T-helper 1 cell (primary cell): ENCODE measurements at regions not wholly inside any gene's neighbourhood (a gene's known extent, or its start where the extent isn't known, plus 50 kb on each side); places are given as distances from the start of the nearest gene placed in this dataset.
"Not testable (repeated sequence)": the region's sequence is repeated elsewhere in the genome, so short reads cannot be mapped to it uniquely, and the experiment has no call there.

Experiments used
- DNase-seq, 5 donors: peaks; one replicate each; pipeline ENCODE4 v3.0.0-alpha.2; 2012 to 2020

GRCh38 chr12:28693565-28694219 lies 455.4 kb upstream of the FAR2 start:
- DNase-seq: no peak

- DNase-seq: no peak
Measured at GRCh38 chr12:28698553-28698952, 450.5 kb upstream of the FAR2 start.

- no peak for DNase-seq
Measured at GRCh38 chr12:28699029-28699428, 450.0 kb upstream of the FAR2 start.

DNA sequence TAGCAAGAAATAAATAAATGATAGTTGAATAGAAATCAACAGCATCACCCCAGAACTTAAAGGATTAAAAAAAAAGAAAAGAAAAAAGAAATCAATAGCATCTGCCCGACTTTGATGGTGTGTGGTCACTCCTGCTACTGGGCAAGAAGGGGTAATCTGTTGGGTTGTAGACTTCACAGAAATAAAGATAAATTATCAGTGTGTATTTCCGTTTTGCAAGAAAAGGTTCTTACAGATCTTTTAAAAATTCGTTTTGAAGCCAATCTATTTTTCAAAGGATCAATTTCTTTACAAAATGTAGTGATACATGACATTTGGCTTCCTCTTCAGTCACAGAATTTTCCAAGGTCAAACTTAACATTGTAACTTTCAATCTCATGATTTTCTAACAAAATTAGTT lies 448.9 kb upstream of the FAR2 start:
- DNase-seq: no peak

- no peak for DNase-seq
Measured at GRCh38 chr12:28704477-28705169, 444.5 kb upstream of the FAR2 start.

DNA sequence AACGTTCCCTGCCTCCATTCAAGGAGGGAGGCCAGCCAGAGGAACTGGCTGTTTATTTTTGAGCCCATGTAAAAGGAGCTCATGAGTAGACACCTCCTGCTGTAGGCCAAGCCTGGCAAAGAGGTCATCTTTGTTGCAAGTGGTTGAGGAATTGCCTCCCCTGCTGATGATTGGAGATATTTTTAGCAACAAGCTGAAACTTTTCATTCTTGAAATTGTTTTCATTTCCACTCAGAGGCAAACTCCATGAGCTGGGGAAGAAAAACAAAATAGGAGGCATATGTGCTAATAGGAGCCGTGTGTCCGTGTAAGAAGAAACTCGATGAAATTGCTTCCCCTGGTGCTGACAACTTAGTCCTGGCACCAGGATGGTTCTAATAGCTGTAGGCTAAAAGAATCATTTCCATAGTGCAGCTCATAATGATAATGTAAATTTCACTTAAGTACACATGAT lies 440.1 kb upstream of the FAR2 start:
- DNase-seq: no peak

- DNase-seq: no peak
Measured at GRCh38 chr12:28709986-28710685, 438.9 kb upstream of the FAR2 start.

DNA sequence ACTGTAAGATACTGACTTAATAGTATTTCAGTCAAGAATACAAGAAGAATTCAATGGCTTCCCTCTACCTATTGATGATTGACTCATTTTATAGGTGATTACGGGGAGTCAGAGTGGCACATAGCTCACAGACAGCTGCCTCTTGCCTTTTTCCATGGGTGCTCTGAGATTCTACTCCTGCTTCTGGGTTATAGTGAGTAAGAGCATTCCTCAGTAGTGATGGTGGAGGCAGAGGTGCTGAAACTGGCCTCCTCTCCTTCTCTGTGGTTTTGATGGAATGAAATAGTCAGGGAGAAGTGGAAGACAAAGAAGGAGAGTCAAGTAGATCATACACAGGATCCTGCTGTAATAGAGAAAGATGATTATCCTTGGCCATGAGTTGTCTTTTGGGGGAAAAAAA lies 438.2 kb upstream of the FAR2 start:
- DNase-seq: no peak

DNA sequence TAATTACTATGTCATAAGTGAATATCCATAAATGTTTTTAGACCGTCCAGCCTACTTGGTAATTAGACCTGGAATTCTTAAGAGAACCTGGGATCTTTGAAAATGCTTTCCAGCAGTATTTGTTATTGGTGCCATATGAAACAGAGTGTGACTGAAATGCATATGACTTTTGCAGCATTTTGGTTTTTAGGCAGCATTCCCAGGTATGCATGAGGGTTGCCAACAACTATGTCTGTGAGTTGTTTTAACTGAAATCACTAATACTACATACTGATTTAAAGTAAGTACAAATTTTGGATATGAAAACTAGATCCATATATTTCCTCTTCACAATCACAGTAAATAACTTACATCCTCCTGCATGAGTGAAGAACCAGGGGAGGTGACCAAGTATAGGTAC lies 437.7 kb upstream of the FAR2 start:
- DNase-seq: no peak

GRCh38 chr12:28742791-28743190 lies 406.3 kb upstream of the FAR2 start:
- no peak for DNase-seq

GRCh38 chr12:28746734-28747325 lies 402.2 kb upstream of the FAR2 start:
- no peak for DNase-seq

- no peak for DNase-seq
Measured at GRCh38 chr12:28750946-28751685, 398.0 kb upstream of the FAR2 start.

DNA sequence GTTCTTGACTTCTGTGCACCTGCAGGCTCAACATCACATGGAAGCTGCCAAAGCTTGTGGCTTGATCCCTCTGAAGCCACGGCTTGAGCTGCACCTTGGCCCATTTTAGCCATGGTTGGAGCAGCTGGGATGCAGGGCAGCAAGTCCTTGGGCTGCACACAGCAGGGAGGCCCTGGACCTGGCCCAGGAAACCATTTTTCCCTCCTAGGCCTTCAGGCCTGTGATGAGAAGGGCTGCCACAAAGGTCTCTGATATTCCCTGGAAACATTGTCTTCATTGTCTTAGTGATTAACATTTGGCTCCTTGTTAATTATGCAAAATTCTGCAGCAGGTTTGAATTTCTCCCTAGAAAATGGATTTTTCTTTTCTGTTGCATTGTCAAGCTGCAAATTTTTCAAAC lies 394.1 kb upstream of the FAR2 start:
- DNase-seq: no peak

GRCh38 chr12:28759333-28759732 lies 389.7 kb upstream of the FAR2 start:
- DNase-seq: no peak

DNA sequence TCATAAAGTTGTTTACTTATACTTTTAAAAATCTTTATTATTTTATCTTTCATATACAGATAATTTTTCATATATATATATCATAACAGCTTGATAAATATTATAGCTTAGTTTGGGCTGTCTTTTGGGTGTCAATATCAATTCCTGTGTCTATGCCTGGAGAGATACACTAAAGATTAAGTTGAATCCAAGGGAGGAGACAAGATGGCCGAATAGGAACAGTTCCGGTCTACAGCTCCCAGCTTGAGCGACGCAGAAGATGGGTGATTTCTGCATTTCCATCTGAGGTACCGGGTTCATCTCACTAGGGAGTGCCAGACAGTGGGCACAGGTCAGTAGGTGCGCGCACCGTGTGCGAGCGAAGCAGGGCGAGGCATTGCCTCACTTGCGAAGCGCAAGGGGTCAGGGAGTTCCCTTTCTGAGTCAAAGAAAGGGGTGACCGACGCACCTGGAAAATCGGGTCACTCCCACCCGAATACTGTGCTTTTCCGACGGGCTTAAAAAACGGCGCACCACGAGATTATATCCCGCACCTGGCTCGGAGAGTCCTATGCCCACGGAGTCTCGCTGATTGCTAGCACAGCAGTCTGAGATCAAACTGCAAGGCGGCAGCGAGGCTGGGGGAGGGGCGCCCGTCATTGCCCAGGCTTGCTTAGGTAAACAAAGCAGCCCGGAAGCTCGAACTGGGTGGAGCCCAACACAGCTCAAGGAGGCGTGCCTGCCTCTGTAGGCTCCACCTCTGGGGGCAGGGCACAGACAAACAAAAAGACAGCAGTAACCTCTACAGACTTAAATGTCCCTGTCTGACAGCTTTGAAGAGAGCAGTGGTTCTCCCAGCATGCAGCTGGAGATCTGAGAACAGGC lies 388.8 kb upstream of the FAR2 start:
- DNase-seq: not testable (repeated sequence)

GRCh38 chr12:28761897-28762296 lies 387.2 kb upstream of the FAR2 start:
- not testable (repeated sequence) for DNase-seq

DNA sequence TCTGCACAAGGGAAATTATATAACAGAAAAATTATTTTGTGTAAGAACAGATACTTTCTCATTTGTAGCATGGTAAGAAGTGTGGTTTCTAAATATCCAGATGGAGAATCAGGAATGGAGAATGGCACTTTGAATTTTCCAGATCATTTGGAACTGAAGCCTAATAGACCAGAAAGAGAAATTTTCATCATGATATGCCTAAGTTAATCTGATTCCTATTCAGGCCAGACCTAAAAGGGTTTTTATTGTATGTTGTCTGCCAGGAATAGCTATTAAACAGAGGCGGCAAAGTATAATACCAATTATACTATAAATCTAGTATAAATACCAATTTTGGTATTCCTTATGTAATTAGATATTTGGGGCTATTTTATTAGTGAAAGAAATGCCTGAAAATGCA lies 382.7 kb upstream of the FAR2 start:
- DNase-seq: no peak

DNA sequence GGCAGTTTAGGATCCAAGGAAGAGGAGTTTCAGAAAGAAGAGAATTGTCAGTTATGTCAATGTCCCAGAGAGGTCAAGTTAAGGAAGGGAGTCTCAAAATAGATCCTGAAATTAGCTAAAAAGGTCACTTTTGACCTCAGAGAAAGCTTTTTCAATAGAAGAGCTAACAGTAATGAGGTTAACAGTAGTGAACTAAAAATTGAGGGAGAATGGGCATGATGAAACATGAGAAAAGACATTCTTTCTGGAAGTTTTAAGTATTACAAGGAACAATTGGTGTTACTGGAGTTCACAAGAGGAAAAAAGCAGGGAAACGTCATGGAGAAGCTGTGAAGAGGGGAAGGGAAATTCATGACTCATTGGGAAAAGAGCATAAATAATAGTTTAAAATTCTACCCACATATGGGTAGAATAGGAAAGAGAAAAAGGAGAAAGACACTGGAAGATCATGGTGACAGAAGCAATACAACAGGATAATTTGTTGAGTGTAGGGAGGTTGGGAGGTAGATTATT lies 381.2 kb upstream of the FAR2 start:
- no peak for DNase-seq

GRCh38 chr12:28770322-28770721 lies 378.8 kb upstream of the FAR2 start:
- no peak for DNase-seq

- no peak for DNase-seq
Measured at GRCh38 chr12:28771968-28772367, 377.1 kb upstream of the FAR2 start.

DNA sequence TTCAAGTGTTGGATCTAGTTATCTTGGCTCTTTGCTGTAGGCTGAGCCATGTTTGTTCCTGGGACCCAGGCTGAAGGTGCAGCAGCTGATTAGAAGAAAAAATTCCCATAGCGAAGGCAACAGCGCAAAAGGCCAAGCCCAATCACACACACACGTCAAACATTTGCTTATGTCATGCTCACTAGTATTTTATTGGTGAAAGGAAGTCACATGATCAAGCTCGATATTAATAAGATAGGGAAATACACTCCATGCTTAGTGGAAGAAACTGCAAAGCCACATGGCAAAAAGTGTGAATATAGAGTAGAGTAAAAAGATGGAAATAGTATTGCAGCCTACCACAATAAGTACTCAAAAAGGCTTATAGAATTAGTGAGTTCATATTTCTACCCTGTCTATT lies 373.5 kb upstream of the FAR2 start:
- DNase-seq: no peak

DNA sequence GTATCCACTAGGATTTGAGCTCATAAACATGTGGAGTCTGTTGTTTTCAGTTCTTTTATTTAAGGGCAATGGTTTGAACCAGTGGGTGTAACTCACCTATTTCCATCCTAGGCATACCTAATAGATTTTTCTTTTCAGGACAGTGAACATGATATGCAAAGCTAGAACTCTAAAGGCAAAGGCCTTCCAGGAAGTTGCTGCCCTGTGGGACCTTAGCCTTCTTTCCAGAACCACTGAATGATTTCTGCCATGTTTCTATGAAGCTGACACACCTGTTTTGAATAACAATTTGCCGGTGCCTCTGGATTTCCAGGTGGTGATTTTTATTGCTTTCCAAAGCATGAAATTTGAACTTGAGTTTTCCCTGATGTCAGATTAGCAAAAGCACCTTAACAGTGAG lies 372.9 kb upstream of the FAR2 start:
- DNase-seq: no peak
